ENCODE measurements at regions not wholly inside any gene's neighbourhood (a gene's known extent, or its start where the extent isn't known, plus 50 kb on each side); places are given as distances from the start of the nearest gene placed in this dataset.
"Not testable (repeated sequence)": the region's sequence is repeated elsewhere in the genome, so short reads cannot be mapped to it uniquely, and the experiment has no call there.

- no peak overlapping the region for H3K4me3 ChIP-seq
- no peak overlapping the region for H3K27ac ChIP-seq
Observed at GRCh38 chrX:13479452-13479813, 90.0 kb upstream of the EGFL6 start.

- no peak overlapping the region for H3K27ac ChIP-seq
- H3K4me3 ChIP-seq: no peak overlapping the region
Observed at GRCh38 chrX:13478740-13479451, 90.5 kb upstream of the EGFL6 start.

GRCh38 chrX:13476384-13476783, 93.0 kb upstream of the EGFL6 start:
- Histone ChIP-seq H3K4me3 (no peak overlapping the region), H3K27ac (no peak overlapping the region)

- H3K4me3 ChIP-seq: no peak overlapping the region
Observed at GRCh38 chrX:13474164-13474516, 95.3 kb upstream of the EGFL6 start.

GRCh38 chrX:13473442-13474163, 95.8 kb upstream of the EGFL6 start:
- Histone ChIP-seq H3K4me3 (no peak overlapping the region), H3K27ac (peak overlapping the region in 19 of 21 experiments; percentile 28 to 89 (median 65))

More at GRCh38 chrX:13474164-13474516, 95.3 kb upstream of the EGFL6 start:
- peak overlapping the region in 19 of 21 experiments; percentile 28 to 89 (median 65) for H3K27ac ChIP-seq

GRCh38 chrX:13472975-13473374, 96.4 kb upstream of the EGFL6 start:
- H3K27ac ChIP-seq: peak overlapping the region in 11 of 21 experiments; percentile 28 to 89 (median 69)

GRCh38 chrX:13471269-13471668, 98.1 kb upstream of the EGFL6 start:
- peak overlapping the region in 1 of 21 experiments; percentile 60 for H3K27ac ChIP-seq
- H3K4me3 ChIP-seq: no peak overlapping the region

More at GRCh38 chrX:13472975-13473374, 96.4 kb upstream of the EGFL6 start:
- H3K4me3 ChIP-seq: no peak overlapping the region

- Histone ChIP-seq H3K27ac (no peak overlapping the region), H3K4me3 (no peak overlapping the region)
Observed at GRCh38 chrX:13470685-13470977, 98.8 kb upstream of the EGFL6 start.

- no peak overlapping the region for H3K4me3 ChIP-seq
Observed at GRCh38 chrX:13469963-13470684, 99.3 kb upstream of the EGFL6 start.

GRCh38 chrX:13468096-13468495, 101.3 kb upstream of the EGFL6 start:
- Histone ChIP-seq H3K4me3 (no peak overlapping the region), H3K27ac (no peak overlapping the region)

More at GRCh38 chrX:13469963-13470684, 99.3 kb upstream of the EGFL6 start:
- H3K27ac ChIP-seq: peak overlapping the region in 2 of 21 experiments; percentile 20 to 43

- H3K27ac ChIP-seq: no peak overlapping the region
- no peak overlapping the region for H3K4me3 ChIP-seq
Observed at GRCh38 chrX:13467243-13467642, 102.2 kb upstream of the EGFL6 start.

GRCh38 chrX:13464599-13465275, 104.7 kb upstream of the EGFL6 start:
- no peak overlapping the region for H3K4me3 ChIP-seq
- no peak overlapping the region for H3K27ac ChIP-seq

- Histone ChIP-seq H3K27ac (peak overlapping the region in 1 of 21 experiments; percentile 38), H3K4me3 (no peak overlapping the region)
Observed at GRCh38 chrX:13463608-13464007, 105.8 kb upstream of the EGFL6 start.

- no peak overlapping the region for H3K4me3 ChIP-seq
Observed at GRCh38 chrX:13452283-13452682, 117.1 kb upstream of the EGFL6 start.

GRCh38 chrX:13449441-13449840, 120.0 kb upstream of the EGFL6 start:
- Histone ChIP-seq H3K27ac (no peak overlapping the region), H3K4me3 (no peak overlapping the region)

More at GRCh38 chrX:13452283-13452682, 117.1 kb upstream of the EGFL6 start:
- peak overlapping the region in 2 of 21 experiments; percentile 20 to 69 for H3K27ac ChIP-seq

GRCh38 chrX:13448941-13449340, 120.5 kb upstream of the EGFL6 start:
- Histone ChIP-seq H3K27ac (no peak overlapping the region), H3K4me3 (no peak overlapping the region)

- H3K4me3 ChIP-seq, H3K27ac ChIP-seq: not testable (repeated sequence)
Observed at GRCh38 chrX:13441608-13442007, 121.8 kb upstream of the ATXN3L start.

GRCh38 chrX:13440176-13440575, 120.3 kb upstream of the ATXN3L start:
- H3K4me3 ChIP-seq: no peak overlapping the region
- H3K27ac ChIP-seq: no peak overlapping the region

- H3K4me3 ChIP-seq: no peak overlapping the region
- H3K27ac ChIP-seq: peak overlapping the region in 4 of 21 experiments; percentile 50 to 72 (median 64)
Observed at GRCh38 chrX:13433298-13433605, 113.4 kb upstream of the ATXN3L start.
